ENCODE measurements at regions not wholly inside any gene's neighbourhood (a gene's known extent, or its start where the extent isn't known, plus 50 kb on each side); places are given as distances from the start of the nearest gene placed in this dataset.

GRCh38 chr21:38188037-38188436 is 68.8 kb upstream of the KCNJ15 start:
- 76 to 90% methylated on average over 1 of the region's 1 CpG for WGBS, 2 donors
- Histone ChIP-seq H3K36me3 (no peaks in the 10 kb centered on the region), H3K4me1 (no peaks in the 10 kb centered on the region), H3K9me3 (peaks cover 0 to 29% (median 3%) of the 10 kb centered on the region in 4 donors), H3K4me3 (no peak overlapping the region), H3K27ac (no peak overlapping the region), H3K27me3 (no peaks in the 10 kb centered on the region)
- no peak for DNase-seq (ENCODE audit: low spot score in 2 of 2)
- TF ChIP-seq CTCF (IDR thresholded peaks at IDR 0.05) (no peak), POLR2A (IDR thresholded peaks at IDR 0.05) (no peak), EP300 (IDR thresholded peaks at IDR 0.05) (no peak)

GRCh38 chr21:38196036-38196435 is 60.8 kb upstream of the KCNJ15 start:
- Histone ChIP-seq H3K36me3 (no peaks in the 10 kb centered on the region), H3K4me3 (no peak overlapping the region), H3K4me1 (no peaks in the 10 kb centered on the region), H3K9me3 (peaks cover 0 to 47% (median 2%) of the 10 kb centered on the region in 4 donors), H3K27ac (no peak overlapping the region), H3K27me3 (no peaks in the 10 kb centered on the region)
- DNase-seq (ENCODE audit: low spot score in 2 of 2): no peak
- WGBS, 2 donors: 60 to 61% methylated on average over 2 of the region's 2 CpGs
- no peak for TF ChIP-seq POLR2A (IDR thresholded peaks at IDR 0.05)
- TF ChIP-seq CTCF (IDR thresholded peaks at IDR 0.05): no peak
- TF ChIP-seq EP300 (IDR thresholded peaks at IDR 0.05): no peak

DNA sequence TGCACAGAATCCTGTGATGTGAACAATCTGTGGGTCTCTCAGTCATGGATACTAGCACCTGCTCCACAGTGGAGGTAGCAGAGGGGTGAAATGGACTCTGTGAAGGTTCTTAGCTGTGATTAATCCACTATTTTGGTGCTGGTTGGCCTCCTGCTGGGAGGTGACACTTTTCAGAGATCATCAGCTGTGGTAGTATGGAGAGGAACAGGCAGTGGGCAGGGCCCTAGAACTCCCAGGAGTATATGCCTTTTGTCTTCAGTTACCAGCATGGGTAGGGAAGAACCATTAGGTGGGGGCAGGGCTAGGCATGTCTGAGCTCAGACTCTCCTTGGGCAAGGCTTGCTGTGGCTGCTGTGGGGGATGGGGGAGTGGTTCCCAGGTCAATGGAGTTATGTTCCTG is 54.0 kb upstream of the KCNJ15 start:
- Histone ChIP-seq H3K4me1 (no peaks in the 10 kb centered on the region), H3K9me3 (peaks cover 0 to 7% (median 0%) of the 10 kb centered on the region in 4 donors), H3K4me3 (no peak overlapping the region), H3K27me3 (no peaks in the 10 kb centered on the region), H3K27ac (no peak overlapping the region), H3K36me3 (no peaks in the 10 kb centered on the region)
- DNase-seq (ENCODE audit: low spot score in 2 of 2): no peak
- TF ChIP-seq CTCF (IDR thresholded peaks at IDR 0.05) (no peak), POLR2A (IDR thresholded peaks at IDR 0.05) (no peak), EP300 (IDR thresholded peaks at IDR 0.05) (no peak)

GRCh38 chr21:38203229-38203628 is 53.6 kb upstream of the KCNJ15 start:
- H3K4me3 ChIP-seq: no peak overlapping the region
- H3K36me3 ChIP-seq: no peaks in the 10 kb centered on the region
- H3K4me1 ChIP-seq: no peaks in the 10 kb centered on the region
- no peak for DNase-seq (ENCODE audit: low spot score in 2 of 2)
- H3K27me3 ChIP-seq: no peaks in the 10 kb centered on the region
- peaks cover 0 to 3% (median 0%) of the 10 kb centered on the region in 4 donors for H3K9me3 ChIP-seq
- no peak overlapping the region for H3K27ac ChIP-seq
- 81 to 90% methylated on average over 7 of the region's 7 CpGs for WGBS, 2 donors
- no peak for TF ChIP-seq POLR2A (IDR thresholded peaks at IDR 0.05)
- TF ChIP-seq EP300 (IDR thresholded peaks at IDR 0.05): no peak
- no peak for TF ChIP-seq CTCF (IDR thresholded peaks at IDR 0.05)

DNA sequence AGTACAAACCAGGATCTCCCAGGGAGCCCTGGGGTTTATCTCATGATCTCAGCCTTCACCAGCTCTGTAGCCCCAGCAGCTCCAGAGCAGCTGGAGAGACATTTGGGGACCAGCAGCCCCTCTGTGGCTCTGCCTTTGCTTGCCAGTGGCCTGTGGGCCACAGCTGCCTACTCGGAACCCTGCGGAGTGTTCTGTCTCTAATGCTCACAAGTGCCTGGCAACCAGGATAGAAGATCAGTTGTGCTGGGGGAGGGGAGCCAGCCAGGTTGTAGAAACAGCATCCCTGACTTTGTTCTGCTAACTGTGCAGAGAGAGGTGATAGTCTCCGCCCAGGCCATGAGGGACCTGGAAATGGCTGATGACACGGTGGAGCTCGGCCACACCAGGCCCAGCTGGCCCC is 50.9 kb upstream of the KCNJ15 start:
- 86 to 88% methylated on average over 3 to 5 of the region's 5 CpGs for WGBS, 2 donors
- no peak for DNase-seq (ENCODE audit: low spot score in 2 of 2)
- Histone ChIP-seq H3K27me3 (no peaks in the 10 kb centered on the region), H3K4me1 (no peaks in the 10 kb centered on the region), H3K36me3 (no peaks in the 10 kb centered on the region), H3K27ac (no peak overlapping the region), H3K4me3 (no peak overlapping the region), H3K9me3 (peaks cover 0 to 12% (median 0%) of the 10 kb centered on the region in 4 donors)
- TF ChIP-seq CTCF (IDR thresholded peaks at IDR 0.05) (no peak), EP300 (IDR thresholded peaks at IDR 0.05) (no peak), POLR2A (IDR thresholded peaks at IDR 0.05) (no peak)
